ENCODE measurements at regions not wholly inside any gene's neighbourhood (a gene's known extent, or its start where the extent isn't known, plus 50 kb on each side); places are given as distances from the start of the nearest gene placed in this dataset.

DNA sequence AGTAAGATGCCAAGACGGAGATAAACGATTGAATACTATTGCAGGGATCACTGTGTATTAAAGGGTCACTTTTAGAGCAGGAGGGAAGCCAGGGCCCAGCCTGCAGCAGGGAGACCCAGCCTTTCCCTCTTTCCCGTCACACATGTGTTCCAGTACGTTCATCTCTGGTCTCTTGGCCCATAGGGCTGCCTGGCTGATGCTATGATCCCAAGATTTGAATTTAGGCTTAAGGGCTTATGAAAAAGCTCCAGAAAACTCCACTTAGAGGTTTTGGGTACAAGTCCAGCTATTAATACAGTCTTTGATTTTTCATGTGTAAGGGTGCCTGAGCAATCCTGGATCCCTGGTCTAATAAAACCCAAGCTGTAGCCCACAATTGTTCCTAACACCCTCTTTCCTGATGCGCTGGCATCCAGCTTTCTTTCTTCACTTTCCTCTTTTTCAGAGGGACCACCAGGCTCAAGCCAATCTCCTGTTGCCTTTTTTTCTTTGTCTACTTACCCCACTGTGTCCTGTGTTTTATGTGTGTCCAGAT lies 359.6 kb upstream of the USP24 start:
- DNase-seq (ENCODE audit: low read depth in 1 of 2, low spot score in 1 of 2): no peak

- DNase-seq (ENCODE audit: low read depth in 1 of 2, low spot score in 1 of 2): no peak
Observed at GRCh38 chr1:55572878-55573734, 357.9 kb upstream of the USP24 start.

DNA sequence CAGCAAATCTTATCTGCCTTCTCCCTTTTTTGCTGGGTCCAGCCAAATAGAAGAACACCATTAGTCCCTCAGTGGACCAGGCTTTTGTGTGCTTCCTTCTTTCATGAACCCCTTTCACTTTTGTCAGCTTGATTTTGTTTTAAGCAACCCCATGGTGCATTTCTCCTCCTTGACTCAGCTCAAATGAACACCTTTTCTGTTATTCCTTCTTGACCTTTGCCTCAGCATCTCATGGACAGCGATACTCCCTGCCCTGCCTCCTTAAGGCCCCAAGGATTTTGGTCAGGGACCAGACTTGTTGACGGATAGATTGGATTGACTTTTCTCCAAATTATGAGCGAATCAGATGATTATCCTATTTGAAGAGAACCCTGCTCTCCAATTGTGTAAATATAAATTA lies 356.6 kb upstream of the USP24 start:
- no peak for DNase-seq (ENCODE audit: low read depth in 1 of 2, low spot score in 1 of 2)

DNA sequence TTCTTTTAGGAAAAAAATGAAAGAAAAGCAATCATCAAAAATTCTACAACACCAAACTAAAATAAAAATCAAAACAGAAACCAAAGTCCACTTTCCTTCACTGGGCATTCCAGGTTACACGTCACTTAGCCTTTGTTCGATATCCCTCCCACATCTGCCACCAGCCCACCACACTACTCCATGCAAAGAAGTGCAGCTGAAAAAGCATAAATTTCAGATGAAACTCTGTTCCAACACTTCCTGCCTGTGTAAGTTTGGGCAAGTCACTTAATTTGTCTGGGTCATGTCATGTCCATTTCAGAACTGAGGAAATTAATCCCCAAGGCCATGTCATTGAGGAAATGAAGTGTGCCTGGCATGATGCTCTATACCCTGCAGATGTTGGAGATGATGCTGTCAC lies 354.3 kb upstream of the USP24 start:
- DNase-seq (ENCODE audit: low read depth in 1 of 2, low spot score in 1 of 2): no peak

DNA sequence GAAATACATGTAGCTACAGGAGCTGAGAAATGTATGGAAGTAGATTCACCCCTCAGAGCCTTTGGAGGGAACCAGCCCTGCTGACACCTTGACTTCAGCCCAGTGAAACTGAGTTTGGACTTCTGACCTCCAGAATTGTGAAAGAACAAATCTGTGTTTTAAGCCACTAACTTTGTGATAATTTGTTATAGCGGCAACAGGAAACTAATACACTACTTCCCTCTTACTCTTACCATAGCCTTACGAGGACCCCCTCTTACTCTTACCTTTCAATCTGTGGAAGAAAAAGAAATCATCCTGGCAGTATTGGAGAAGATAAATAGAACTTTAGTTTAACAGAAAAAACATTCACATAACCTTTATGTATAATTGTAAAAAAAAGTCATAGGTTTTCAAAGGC lies 353.6 kb upstream of the USP24 start:
- DNase-seq (ENCODE audit: low read depth in 1 of 2, low spot score in 1 of 2): no peak

- no peak for DNase-seq (ENCODE audit: low read depth in 1 of 2, low spot score in 1 of 2)
Observed at GRCh38 chr1:55560266-55560665, 345.1 kb upstream of the USP24 start.

DNA sequence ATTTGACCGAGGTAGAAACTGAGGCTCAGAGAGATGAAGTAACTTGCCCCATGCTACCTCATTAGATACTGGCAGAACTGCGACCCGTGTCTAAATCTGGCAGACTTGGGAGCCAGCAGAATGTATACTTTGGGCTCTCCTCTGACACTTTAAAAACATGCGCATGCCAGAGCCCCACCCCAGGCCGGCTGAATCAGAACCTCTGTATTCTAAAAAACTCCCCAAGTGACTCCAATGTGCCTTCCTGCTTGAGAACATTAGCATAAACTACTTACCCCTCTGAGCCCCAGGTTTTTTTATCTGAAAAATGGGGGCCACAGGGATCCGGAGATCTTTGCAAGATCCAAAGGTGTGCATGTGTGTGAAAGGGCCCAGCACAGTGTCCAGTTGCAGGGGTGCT lies 344.7 kb upstream of the USP24 start:
- no peak for DNase-seq (ENCODE audit: low read depth in 1 of 2, low spot score in 1 of 2)

DNA sequence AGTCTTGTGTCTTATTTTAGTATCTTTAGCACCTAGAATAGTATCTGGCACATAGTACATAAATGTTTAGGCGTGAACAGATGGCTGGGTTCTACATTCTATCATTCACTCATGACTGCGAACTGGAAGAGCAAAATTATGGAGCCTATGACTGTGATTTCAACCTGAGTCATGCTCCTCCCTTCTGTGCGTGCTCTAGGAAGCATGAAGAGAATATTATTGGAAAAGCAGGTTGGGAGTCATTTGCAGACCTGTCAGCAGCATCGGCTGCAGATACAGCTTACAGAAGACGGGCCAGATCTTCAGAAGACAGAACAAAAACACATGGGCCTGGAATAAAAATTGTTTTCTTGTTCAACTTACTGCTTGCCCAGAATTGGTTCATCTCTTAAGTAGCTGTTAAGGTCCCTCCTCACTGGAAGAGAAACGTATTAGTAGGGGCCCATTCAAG lies 344.0 kb upstream of the USP24 start:
- no peak for DNase-seq (ENCODE audit: low read depth in 1 of 2, low spot score in 1 of 2)

DNA sequence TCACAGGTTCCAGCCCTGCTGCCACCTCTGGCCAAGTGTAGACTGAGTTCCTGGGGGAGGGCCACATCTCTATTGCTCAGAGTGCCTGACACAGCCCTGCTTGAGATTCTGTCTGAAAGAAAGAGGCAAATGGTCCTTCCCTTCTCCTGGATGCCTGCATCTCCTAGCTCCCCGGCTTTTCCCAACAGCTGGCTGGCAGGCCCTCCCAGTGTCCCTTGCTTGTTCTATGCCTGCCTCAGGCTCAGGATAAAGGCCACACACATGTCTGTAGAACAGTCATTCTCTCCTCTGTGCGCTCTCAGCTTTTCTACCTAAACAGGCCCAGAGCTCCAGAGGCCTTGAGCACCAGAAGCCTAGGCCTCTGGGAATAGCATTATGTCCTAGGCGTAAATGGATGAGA lies 343.4 kb upstream of the USP24 start:
- DNase-seq (ENCODE audit: low read depth in 1 of 2, low spot score in 1 of 2): no peak

DNA sequence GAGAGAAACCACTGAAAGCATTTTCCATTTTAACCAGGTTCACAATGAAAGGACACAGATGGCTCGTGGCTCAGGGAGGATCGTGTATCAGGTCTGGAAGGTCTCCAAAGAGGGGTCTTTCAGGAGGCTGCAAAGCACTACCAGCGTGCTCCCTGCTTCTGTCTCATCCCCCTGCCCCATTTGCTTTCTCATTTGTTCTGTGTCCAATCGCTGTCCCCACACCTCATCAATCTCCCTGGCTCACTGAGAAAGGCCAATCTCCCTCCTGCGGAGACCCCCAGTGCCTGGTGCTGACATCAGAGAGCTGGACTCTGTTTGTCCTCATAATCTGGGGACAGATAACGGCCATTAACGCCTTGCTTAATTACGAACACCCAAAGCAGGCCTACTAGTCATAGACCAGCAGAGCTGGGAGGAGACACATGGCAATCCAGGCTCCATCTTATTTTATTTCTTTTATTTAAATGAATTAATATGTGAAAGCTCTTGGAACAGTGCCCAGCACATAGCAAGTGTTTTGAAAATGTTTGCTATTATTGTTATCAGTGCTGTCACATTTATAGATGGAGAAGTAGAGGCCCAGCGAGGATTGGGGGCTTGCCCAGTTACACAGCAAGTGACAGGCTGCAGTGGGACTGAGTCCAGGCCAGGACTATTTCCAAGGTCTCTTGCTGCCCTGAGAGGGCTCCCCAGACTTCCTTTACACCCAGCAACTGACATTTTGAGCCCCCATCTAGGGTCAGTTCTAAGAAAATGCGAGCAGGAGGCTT lies 341.0 kb upstream of the USP24 start:
- no peak for DNase-seq (ENCODE audit: low read depth in 1 of 2, low spot score in 1 of 2)

GRCh38 chr1:55554611-55555010 lies 339.4 kb upstream of the USP24 start:
- DNase-seq (ENCODE audit: low read depth in 1 of 2, low spot score in 1 of 2): no peak

- DNase-seq (ENCODE audit: low read depth in 1 of 2, low spot score in 1 of 2): no peak
Observed at GRCh38 chr1:55552636-55553035, 337.5 kb upstream of the USP24 start.

DNA sequence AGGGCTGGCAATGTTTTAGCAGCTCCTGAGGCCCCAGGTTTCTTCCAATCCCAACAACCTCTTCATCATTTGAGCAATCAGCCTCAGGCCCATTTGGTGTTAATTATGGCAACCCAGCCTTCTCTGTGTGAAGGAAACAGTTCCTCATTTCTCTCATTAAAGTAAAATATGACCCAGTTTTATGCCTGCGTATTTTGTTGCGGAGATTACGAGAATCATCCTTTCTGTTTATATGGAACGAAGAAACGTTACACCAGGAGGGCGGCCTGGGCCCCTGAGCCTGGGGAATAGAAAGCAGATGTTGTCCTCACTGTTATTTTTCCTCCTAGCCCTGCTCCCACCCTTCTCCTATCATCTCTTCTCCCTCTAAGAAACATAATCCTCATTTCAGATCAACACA lies 332.2 kb upstream of the USP24 start:
- DNase-seq (ENCODE audit: low read depth in 1 of 2, low spot score in 1 of 2): no peak

DNA sequence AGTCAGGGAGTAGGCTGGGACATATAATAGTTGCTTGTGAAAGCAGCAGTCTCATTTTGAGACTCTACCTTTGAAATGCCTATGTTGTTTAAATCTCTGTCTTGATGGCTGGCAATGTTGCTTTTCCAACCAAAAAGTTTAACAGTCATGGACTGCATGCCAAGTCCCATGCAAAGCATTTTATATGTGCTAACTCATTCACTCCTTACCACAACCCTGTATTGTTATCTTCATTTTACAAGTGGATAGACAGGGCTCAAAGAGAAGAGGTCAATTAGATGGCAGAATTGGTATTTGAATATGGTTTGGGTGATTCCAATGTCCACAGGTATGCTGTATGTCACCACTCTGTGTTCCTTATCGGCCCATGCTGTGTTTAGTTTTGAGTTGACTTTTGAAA lies 331.4 kb upstream of the USP24 start:
- DNase-seq (ENCODE audit: low read depth in 1 of 2, low spot score in 1 of 2): no peak

DNA sequence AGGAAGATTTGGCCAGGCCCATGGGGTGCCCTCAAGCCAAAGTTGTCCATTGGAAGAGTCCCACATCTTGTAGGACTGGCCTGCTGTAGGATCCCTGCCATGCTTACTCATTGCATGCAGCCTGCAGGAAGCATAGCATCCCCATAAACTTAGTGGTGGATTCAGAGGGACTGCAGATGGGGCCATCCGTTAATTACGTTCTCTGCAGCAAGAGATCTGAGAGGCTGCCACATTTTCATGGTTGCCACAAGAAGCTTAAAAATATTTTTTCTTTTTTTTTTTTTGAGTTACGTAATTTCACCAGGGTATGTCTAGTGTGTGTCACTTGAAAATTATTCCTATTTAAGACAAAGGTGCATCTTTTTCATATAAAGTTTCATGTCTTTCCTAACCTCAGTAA lies 329.7 kb upstream of the USP24 start:
- DNase-seq (ENCODE audit: low read depth in 1 of 2, low spot score in 1 of 2): no peak

DNA sequence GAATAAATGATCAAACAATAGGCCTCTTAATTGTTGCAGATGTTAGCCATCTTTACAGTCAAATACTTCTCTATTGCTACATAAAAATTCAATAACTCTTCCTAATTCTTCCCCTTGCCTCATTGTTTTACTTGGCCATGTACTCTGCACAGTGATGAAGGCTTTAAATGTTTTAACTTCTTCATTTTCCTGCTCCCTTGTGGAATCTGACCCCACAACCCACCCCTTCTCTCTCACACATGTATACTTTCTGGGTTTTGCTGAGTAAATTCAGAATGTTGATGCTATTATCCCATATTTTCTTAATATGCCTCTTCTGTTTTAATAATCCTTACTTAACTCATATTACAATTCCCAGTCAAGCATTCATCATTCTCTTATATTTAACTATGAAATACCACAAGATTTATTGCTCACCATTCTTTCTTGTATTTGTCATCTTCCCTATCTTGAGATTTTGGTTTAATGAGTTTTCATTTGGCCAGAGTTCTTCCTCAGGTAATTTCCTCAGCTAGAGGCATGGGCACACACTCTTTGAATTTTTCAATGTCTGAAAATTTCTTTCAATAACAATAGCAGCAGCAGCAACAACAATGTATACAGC lies 327.8 kb upstream of the USP24 start:
- no peak for DNase-seq (ENCODE audit: low read depth in 1 of 2, low spot score in 1 of 2)

DNA sequence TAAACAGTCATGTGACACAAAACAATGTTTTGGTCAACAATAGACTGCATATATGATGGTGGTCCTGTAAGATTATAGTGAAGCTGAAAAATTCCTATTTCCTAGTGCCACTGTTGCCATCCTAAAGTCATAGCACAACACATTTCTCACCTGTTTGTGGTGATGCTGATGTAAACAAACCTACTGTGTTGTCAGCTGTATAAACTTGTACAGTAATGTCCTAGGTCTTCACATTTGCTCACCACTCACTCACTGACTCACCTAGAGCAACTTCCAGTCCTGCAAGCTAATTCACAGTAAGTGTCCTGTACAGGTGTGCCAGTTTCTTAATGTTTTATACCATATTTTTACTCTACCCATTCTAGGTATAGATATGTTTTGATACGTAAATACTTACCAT lies 326.1 kb upstream of the USP24 start:
- no peak for DNase-seq (ENCODE audit: low read depth in 1 of 2, low spot score in 1 of 2)

GRCh38 chr1:55539652-55540512 lies 324.7 kb upstream of the USP24 start:
- no peak for DNase-seq (ENCODE audit: low read depth in 1 of 2, low spot score in 1 of 2)

- DNase-seq (ENCODE audit: low read depth in 1 of 2, low spot score in 1 of 2): no peak
Observed at GRCh38 chr1:55538428-55538827, 323.3 kb upstream of the USP24 start.

- no peak for DNase-seq (ENCODE audit: low read depth in 1 of 2, low spot score in 1 of 2)
Observed at GRCh38 chr1:55536545-55536865, 321.3 kb upstream of the USP24 start.
